HepG2 (cell line): ENCODE measurements at regions not wholly inside any gene's neighbourhood (a gene's known extent, or its start where the extent isn't known, plus 50 kb on each side); places are given as distances from the start of the nearest gene placed in this dataset.

Source experiments
- ATAC-seq: fragments of 200-7000 bp; cut with Tn5 transposase; 3 replicates; pipeline ENCODE4 v1.9.1; 2020; ENCODE audit warnings: mild to moderate bottlenecking, moderate library complexity
- BruUV-seq: library from RNA; stranded (reverse); fragments of 400-500 nt; replicated peaks from 2 replicates; lab custom pipeline; 2021; lab: Mats Ljungman, UMichigan
- CTCF ChIA-PET: fragments of 300-600 bp; formaldehyde crosslinking; extraction: SDS; loops from one replicate; lab custom pipeline; 2021; ENCODE audit warnings: low total read pairs, inconsistent platforms, low intra/inter-chr PET ratio; lab: Yijun Ruan, JAX
- POLR2A ChIA-PET: fragments of 350-600 bp; sonication (Branson Sonifier 250); formaldehyde crosslinking; loops from one replicate; lab custom pipeline; 2020; ENCODE audit warnings: antibody characterized with exemption, inconsistent platforms; lab: Yijun Ruan, JAX
- DNase-seq: peaks from one replicate; pipeline ENCODE4 v3.0.0-alpha.2; 2015; ENCODE audit warnings: low spot score
- FAIRE-seq: peaks from 3 replicates; lab custom pipeline; 2011; peaks lifted over from hg19 to GRCh38; lab: Jason Lieb, UNC
- H2AFZ ChIP-seq: one replicate; pipeline ENCODE4 v1.6.1; 2011; ENCODE audit warnings: low read length, inconsistent platforms
- H3K27ac ChIP-seq: fragments of 300-600 bp; 3 replicates; pipeline ENCODE4 v1.8.0; 2011; ENCODE audit warnings: mixed run types, mild to moderate bottlenecking, mixed read lengths, low read length, inconsistent platforms; ENCODE audit not compliant: insufficient read depth; ENCODE audit errors: extremely low read length
- H3K27me3 ChIP-seq, 2 experiments: fragments of 200-600 bp in 1 of 2; 2 replicates in 1 of 2; 3 replicates in 1 of 2; pipeline versions ENCODE4 v1.6.0 to v1.8.0; 2011; ENCODE audit warnings: low read length in 2 of 2, mild to moderate bottlenecking in 2 of 2, moderate library complexity in 2 of 2, inconsistent platforms in 1 of 2; ENCODE audit not compliant: insufficient read depth in 2 of 2, control insufficient read depth in 1 of 2
- H3K36me3 ChIP-seq, 2 experiments: fragments of 200-600 bp in 1 of 2; replicated peaks in 1 of 2; 2 replicates in 1 of 2; 3 replicates in 1 of 2; pipeline versions ENCODE4 v1.5.1 to v1.8.0; 2011; ENCODE audit warnings: low read length in 2 of 2, inconsistent platforms in 1 of 2; ENCODE audit not compliant: insufficient read depth in 2 of 2, control insufficient read depth in 1 of 2
- H3K4me1 ChIP-seq: 2 replicates; pipeline ENCODE4 v1.5.1; 2012; ENCODE audit warnings: low read length, inconsistent platforms; ENCODE audit not compliant: insufficient read depth
- H3K4me2 ChIP-seq: 2 replicates; pipeline ENCODE4 v1.6.0; 2011; ENCODE audit warnings: low read depth, low read length, inconsistent platforms
- H3K4me3 ChIP-seq, 3 experiments: fragments of 200-600 bp in 1 of 3; sonication (generic), shearing (Covaris generic) in 1 of 3; replicated peaks in 1 of 3; 2 replicates each; pipeline ENCODE4 v1.5.1; 2011 to 2016; ENCODE audit warnings: low read length in 3 of 3, inconsistent platforms in 2 of 3, low read depth in 2 of 3, mild to moderate bottlenecking in 2 of 3, control low read depth in 1 of 3, mixed read lengths in 1 of 3; ENCODE audit not compliant: insufficient read depth in 1 of 3
- H3K79me2 ChIP-seq: one replicate; pipeline ENCODE4 v1.6.1; 2011; ENCODE audit warnings: low read length, inconsistent platforms; ENCODE audit not compliant: insufficient read depth
- H3K9ac ChIP-seq: 2 replicates; pipeline ENCODE4 v1.6.0; 2011; ENCODE audit warnings: mild to moderate bottlenecking, low read depth, low read length, inconsistent platforms; ENCODE audit not compliant: insufficient read depth
- H3K9me3 ChIP-seq: 2 replicates; pipeline ENCODE4 v1.5.1; 2012; ENCODE audit warnings: mild to moderate bottlenecking, low read length
- H4K20me1 ChIP-seq: 2 replicates; pipeline ENCODE4 v1.6.0; 2011; ENCODE audit warnings: inconsistent platforms, mild to moderate bottlenecking, low read length, moderate library complexity; ENCODE audit not compliant: insufficient read depth
- ATF5 ChIP-seq: sonication (generic); formaldehyde crosslinking; IDR thresholded peaks from 2 replicates; pipeline ENCODE4 v1.4.0; 2020; ENCODE audit warnings: mild to moderate bottlenecking, low read depth, missing genetic modification reagents
- CBX5 ChIP-seq: sonication (generic); formaldehyde crosslinking; IDR thresholded peaks from 2 replicates; pipeline ENCODE4 v1.4.0; 2020; ENCODE audit warnings: missing genetic modification reagents, borderline replicate concordance
- MAX ChIP-seq: IDR thresholded peaks from 2 replicates; pipeline ENCODE4 v1.6.1; 2012; ENCODE audit warnings: inconsistent platforms
- MTA3 ChIP-seq: sonication (generic); formaldehyde crosslinking; IDR thresholded peaks from 2 replicates; pipeline ENCODE4 v1.4.0; 2020; ENCODE audit warnings: missing genetic modification reagents
- RARA ChIP-seq: IDR thresholded peaks from 2 replicates; pipeline ENCODE4 v1.6.1; 2016; ENCODE audit warnings: missing genetic modification reagents, missing compliant biosample characterization
- REPIN1 ChIP-seq: sonication (generic); formaldehyde crosslinking; IDR thresholded peaks from 2 replicates; pipeline ENCODE4 v1.8.0; 2022; ENCODE audit warnings: missing genetic modification reagents, low read depth, mild to moderate bottlenecking, borderline replicate concordance
- TCF12 ChIP-seq, 2 experiments: fragments of 450-650 bp in 1 of 2; sonication (generic) in 1 of 2; formaldehyde crosslinking in 1 of 2; IDR thresholded peaks; 2 replicates each; pipeline versions ENCODE4 v1.6.1 to v1.8.0; 2017 to 2022; ENCODE audit warnings: antibody characterized with exemption in 1 of 2, mild to moderate bottlenecking in 1 of 2, missing genetic modification reagents in 1 of 2, moderate library complexity in 1 of 2
- ZBED4 ChIP-seq: sonication (generic); formaldehyde crosslinking; IDR thresholded peaks from 2 replicates; pipeline ENCODE4 v1.4.0; 2020; ENCODE audit warnings: missing genetic modification reagents, borderline replicate concordance
- ZBTB26 ChIP-seq: IDR thresholded peaks from 2 replicates; pipeline ENCODE4 v1.6.1; 2016; ENCODE audit warnings: missing compliant biosample characterization, missing genetic modification reagents, borderline replicate concordance
- ZNF225 ChIP-seq: sonication (generic); formaldehyde crosslinking; IDR thresholded peaks from 2 replicates; pipeline ENCODE4 v1.4.0; 2020; ENCODE audit warnings: mild to moderate bottlenecking, missing genetic modification reagents
- ZNF431 ChIP-seq: sonication (generic); formaldehyde crosslinking; IDR thresholded peaks from 2 replicates; pipeline ENCODE4 v1.9.0; 2022; ENCODE audit warnings: missing genetic modification reagents, low read depth, mild to moderate bottlenecking, borderline replicate concordance
- ZNF543 ChIP-seq: sonication (generic); formaldehyde crosslinking; IDR thresholded peaks from 2 replicates; pipeline ENCODE4 v1.4.0; 2020; ENCODE audit warnings: mild to moderate bottlenecking, missing genetic modification reagents
- ZNF574 ChIP-seq: sonication (generic); formaldehyde crosslinking; IDR thresholded peaks from 2 replicates; pipeline ENCODE4 v1.4.0; 2020; ENCODE audit warnings: missing genetic modification reagents
- ZNF737 ChIP-seq: sonication (generic); formaldehyde crosslinking; IDR thresholded peaks from 2 replicates; pipeline ENCODE4 v1.5.0; 2020; ENCODE audit warnings: missing genetic modification reagents, mild to moderate bottlenecking, borderline replicate concordance
- ZZZ3 ChIP-seq: sonication (generic); formaldehyde crosslinking; IDR thresholded peaks from 2 replicates; pipeline ENCODE4 v1.4.0; 2020; ENCODE audit warnings: missing genetic modification reagents, mild to moderate bottlenecking, borderline replicate concordance
- WGBS: methylation state at CpG from one replicate; pipeline ENCODE4 v1.1.6; 2017; ENCODE audit warnings: low lambda C conversion rate; 5-methylcytosine and 5-hydroxymethylcytosine counted together
- in situ Hi-C: cut with HindIII; loops from 2 replicates; pipeline ENCODE4 v1.10.0; 2017; ENCODE audit warnings: low pct_unique_long_range_greater_than_20kb; ENCODE audit not compliant: extremely low pct_ligation_motif_present
- intact Hi-C: fragments of 100-400 bp; cut with micrococcal nuclease; formaldehyde crosslinking; loops from one replicate; pipeline ENCODE4 v1.10.0; 2022; ENCODE audit not compliant: unreplicated experiment

GRCh38 chr13:55013051-55013450 lies 1984.4 kb downstream of the OLFM4 start (continued):
- TF ChIP-seq ZBED4 (CRISPR knock-in tag): no peak
- no peak for TF ChIP-seq MAX

GRCh38 chr13:55029280-55029679 lies 2000.7 kb downstream of the OLFM4 start:
- DNase-seq (no peak), FAIRE-seq (no peak), ATAC-seq (no peak)
- intact Hi-C loops (no loop called here), in situ Hi-C loops (no loop called here)
- Histone ChIP-seq H3K9me3 (peaks cover 79% of the 10 kb centered on the region), H2AFZ (no peak overlapping the region), H3K4me1 (no peaks in the 10 kb centered on the region), H4K20me1 (no peaks in the 10 kb centered on the region), H3K9ac (no peak overlapping the region), H3K79me2 (no peaks in the 10 kb centered on the region), H3K4me2 (no peak overlapping the region), H3K4me3 (no peak overlapping the region), H3K27ac (no peak overlapping the region), H3K27me3 (no peaks in the 10 kb centered on the region), H3K36me3 (no peaks in the 10 kb centered on the region)
- WGBS: 6% methylated on average over 2 of the region's 2 CpGs
- no TSS peak for BruUV-seq
- CTCF ChIA-PET: no interaction called here
- POLR2A ChIA-PET: no interaction called here
- TF ChIP-seq ZNF431 (CRISPR knock-in tag) (no peak), MTA3 (CRISPR knock-in tag) (no peak), ATF5 (CRISPR knock-in tag) (no peak), CBX5 (CRISPR knock-in tag) (no peak), REPIN1 (no peak), ZBTB26 (CRISPR knock-in tag) (no peak), ZNF574 (CRISPR knock-in tag) (no peak), ZZZ3 (CRISPR knock-in tag) (no peak), TCF12 (IDR thresholded peaks at IDR 0.05) (no peak), TCF12 (CRISPR knock-in tag; IDR thresholded peaks at IDR 0.05) (no peak), ZNF543 (CRISPR knock-in tag) (no peak), RARA (CRISPR knock-in tag) (no peak), ZNF225 (no peak), ZNF737 (CRISPR knock-in tag) (no peak)
